ENCODE measurements at regions not wholly inside any gene's neighbourhood (a gene's known extent, or its start where the extent isn't known, plus 50 kb on each side); places are given as distances from the start of the nearest gene placed in this dataset.

DNA sequence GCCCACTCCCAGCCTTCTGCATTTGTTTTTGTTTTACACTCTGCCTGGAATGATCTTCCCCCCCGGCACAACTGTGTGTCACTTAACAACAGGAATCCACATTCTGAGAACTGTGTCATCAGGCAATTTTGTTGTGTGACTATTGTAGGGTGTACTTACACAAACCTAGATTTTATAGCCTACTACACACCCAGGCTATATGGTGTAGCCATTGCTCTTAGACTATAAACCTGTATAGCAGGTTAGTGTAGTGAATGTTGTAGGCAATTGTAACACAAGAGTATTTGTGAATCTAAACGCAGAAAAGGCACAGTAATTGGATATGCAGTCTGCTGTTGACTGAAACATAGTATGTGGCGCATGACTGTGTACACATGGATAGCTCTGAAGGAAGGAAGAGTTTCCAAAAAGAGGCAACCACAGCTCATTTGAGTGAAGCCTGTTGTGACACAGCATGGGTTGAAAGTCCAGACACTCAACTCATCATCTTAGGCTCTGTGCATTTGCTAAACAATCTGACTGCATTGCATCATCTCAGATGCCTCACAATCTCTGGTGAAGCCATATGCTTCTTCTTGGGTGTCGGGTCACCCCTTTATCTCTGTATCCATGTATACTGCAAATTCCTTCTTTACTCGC is 506.6 kb upstream of the SPHKAP start:
- TF ChIP-seq, protein P1, sequence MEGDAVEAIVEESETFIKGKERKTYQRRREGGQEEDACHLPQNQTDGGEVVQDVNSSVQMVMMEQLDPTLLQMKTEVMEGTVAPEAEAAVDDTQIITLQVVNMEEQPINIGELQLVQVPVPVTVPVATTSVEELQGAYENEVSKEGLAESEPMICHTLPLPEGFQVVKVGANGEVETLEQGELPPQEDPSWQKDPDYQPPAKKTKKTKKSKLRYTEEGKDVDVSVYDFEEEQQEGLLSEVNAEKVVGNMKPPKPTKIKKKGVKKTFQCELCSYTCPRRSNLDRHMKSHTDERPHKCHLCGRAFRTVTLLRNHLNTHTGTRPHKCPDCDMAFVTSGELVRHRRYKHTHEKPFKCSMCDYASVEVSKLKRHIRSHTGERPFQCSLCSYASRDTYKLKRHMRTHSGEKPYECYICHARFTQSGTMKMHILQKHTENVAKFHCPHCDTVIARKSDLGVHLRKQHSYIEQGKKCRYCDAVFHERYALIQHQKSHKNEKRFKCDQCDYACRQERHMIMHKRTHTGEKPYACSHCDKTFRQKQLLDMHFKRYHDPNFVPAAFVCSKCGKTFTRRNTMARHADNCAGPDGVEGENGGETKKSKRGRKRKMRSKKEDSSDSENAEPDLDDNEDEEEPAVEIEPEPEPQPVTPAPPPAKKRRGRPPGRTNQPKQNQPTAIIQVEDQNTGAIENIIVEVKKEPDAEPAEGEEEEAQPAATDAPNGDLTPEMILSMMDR (IDR thresholded peaks at IDR 0.05), result no peak
- TF ChIP-seq POLR2A (IDR thresholded peaks at IDR 0.05), result no peak

Measured in thyroid gland (tissue), 4 donors.